Superior temporal gyrus (tissue), 1 donor: ENCODE measurements at regions not wholly inside any gene's neighbourhood (a gene's known extent, or its start where the extent isn't known, plus 50 kb on each side); places are given as distances from the start of the nearest gene placed in this dataset.

Experiments used
- DNase-seq: peaks from one replicate; pipeline ENCODE4 v3.0.0-alpha.2; 2016; ENCODE audit errors: extremely low spot score

- DNase-seq, result no peak
These were observed 52.1 kb upstream of the PPFIA2 start for GRCh38 chr12:81811061-81811777.

GRCh38 chr12:81809829-81810595 lies 50.9 kb upstream of the PPFIA2 start:
- DNase-seq, result no peak

- DNase-seq, result no peak
These were observed 50.1 kb upstream of the PPFIA2 start for GRCh38 chr12:81809113-81809777.
